B cell (primary cell): ENCODE measurements at regions not wholly inside any gene's neighbourhood (a gene's known extent, or its start where the extent isn't known, plus 50 kb on each side); places are given as distances from the start of the nearest gene placed in this dataset.

ENCODE experiments used
- ATAC-seq: fragments of 200-7000 bp; cut with Tn5 transposase; one replicate; pipeline ENCODE4 v1.10.0; 2021; ENCODE audit warnings: low read depth, mild to moderate bottlenecking, moderate number of reproducible peaks, moderate library complexity
- CTCF ChIA-PET: fragments of 350-600 bp; sonication (Branson Sonifier 250); formaldehyde crosslinking; loops from one replicate; lab custom pipeline; 2021; ENCODE audit warnings: antibody characterized with exemption, inconsistent platforms; lab: Charles Lee
- POLR2A ChIA-PET: fragments of 350-600 bp; sonication (Branson Sonifier 250); formaldehyde crosslinking; loops from one replicate; lab custom pipeline; 2021; ENCODE audit warnings: antibody characterized with exemption; lab: Charles Lee
- DNase-seq: peaks from one replicate; pipeline ENCODE4 v3.0.0; 2013
- H2AFZ ChIP-seq: 2 replicates; pipeline ENCODE4 v1.6.1; 2012; ENCODE audit warnings: mild to moderate bottlenecking, low read depth, low read length; ENCODE audit not compliant: insufficient read depth, poor library complexity, severe bottlenecking
- H3K27ac ChIP-seq, 2 donors: 1 replicate in 1 of 2; 2 replicates in 1 of 2; pipeline ENCODE4 v1.5.1; 2012 to 2013; ENCODE audit warnings: low read length in 2 of 2, mild to moderate bottlenecking in 2 of 2, moderate library complexity in 1 of 2
- H3K27me3 ChIP-seq, 4 experiments: fragments of 200-600 bp in 1 of 4; sonication (generic) in 1 of 4; replicated peaks in 1 of 4; 1 replicate in 2 of 4; 2 replicates in 2 of 4; pipeline versions ENCODE4 v1.6.1 to v1.7.0; 2013 to 2016; ENCODE audit warnings: low read length in 3 of 4, mild to moderate bottlenecking in 2 of 4, mixed read lengths in 1 of 4, moderate library complexity in 1 of 4; ENCODE audit not compliant: insufficient read depth in 4 of 4, control insufficient read depth in 3 of 4; ENCODE audit errors: control extremely low read depth in 1 of 4
- H3K36me3 ChIP-seq, 2 experiments: replicated peaks in 1 of 2; 1 replicate in 1 of 2; 2 replicates in 1 of 2; pipeline versions ENCODE4 v1.6.1 to v1.7.1; 2013; ENCODE audit warnings: low read length in 1 of 2; ENCODE audit not compliant: insufficient read depth in 2 of 2, control insufficient read depth in 1 of 2; ENCODE audit errors: control extremely low read depth in 1 of 2, extremely low read depth in 1 of 2
- H3K4me1 ChIP-seq, 2 donors: fragments of 200-600 bp in 1 of 2; sonication (generic) in 1 of 2; 1 replicate in 1 of 2; 2 replicates in 1 of 2; pipeline versions ENCODE4 v1.5.1 to v1.6.1; 2013 to 2017; ENCODE audit warnings: low read length in 2 of 2; ENCODE audit not compliant: control insufficient read depth in 2 of 2, insufficient read depth in 2 of 2
- H3K4me2 ChIP-seq: replicated peaks from 2 replicates; pipeline ENCODE3; 2012; ENCODE audit warnings: mild to moderate bottlenecking, low read depth, low read length; ENCODE audit not compliant: poor library complexity, severe bottlenecking
- H3K4me3 ChIP-seq, 5 experiments: fragments of 200-600 bp in 1 of 5; sonication (generic) in 1 of 5; 1 replicate in 3 of 5; 2 replicates in 2 of 5; pipeline versions ENCODE4 v1.5.1 to v1.7.0; 2011 to 2016; ENCODE audit warnings: low read length in 4 of 5, mild to moderate bottlenecking in 4 of 5, low read depth in 2 of 5, control low read depth in 1 of 5, moderate library complexity in 1 of 5; ENCODE audit not compliant: insufficient read depth in 1 of 5; ENCODE audit errors: control extremely low read depth in 1 of 5, extremely low read depth in 1 of 5
- H3K79me2 ChIP-seq: fragments of 200-600 bp; sonication (generic); one replicate; pipeline ENCODE4 v1.6.0; 2016; ENCODE audit warnings: low read length; ENCODE audit not compliant: control insufficient read depth, insufficient read depth
- H3K9ac ChIP-seq: fragments of 200-600 bp; sonication (generic); 2 replicates; pipeline ENCODE4 v1.6.1; 2017; ENCODE audit warnings: mild to moderate bottlenecking, low read length, moderate library complexity
- H3K9me3 ChIP-seq, 3 donors: one replicate each; pipeline versions ENCODE4 v1.6.1 to v1.7.1; 2013; ENCODE audit warnings: low read length in 2 of 3; ENCODE audit not compliant: control insufficient read depth in 2 of 3, insufficient read depth in 1 of 3; ENCODE audit errors: control extremely low read depth in 1 of 3
- H4K20me1 ChIP-seq: 2 replicates; pipeline ENCODE4 v1.6.0; 2012; ENCODE audit warnings: mild to moderate bottlenecking, low read length; ENCODE audit not compliant: insufficient read depth, control insufficient read depth, poor library complexity, severe bottlenecking
- H3K27ac Mint-ChIP-seq: one replicate; pipeline ENCODE4 v1.8.0; 2021; ENCODE audit warnings: mixed read lengths
- H3K27me3 Mint-ChIP-seq: one replicate; pipeline ENCODE4 v1.8.0; 2021; ENCODE audit warnings: mixed read lengths
- H3K4me1 Mint-ChIP-seq: one replicate; pipeline ENCODE4 v1.8.0; 2021; ENCODE audit warnings: mixed read lengths
- H3K4me3 Mint-ChIP-seq: one replicate; pipeline ENCODE4 v1.8.0; 2021; ENCODE audit warnings: mixed read lengths
- H3K9me3 Mint-ChIP-seq: one replicate; pipeline ENCODE4 v1.8.0; 2022; ENCODE audit warnings: mixed read lengths; ENCODE audit not compliant: insufficient read depth
- EZH2 ChIP-seq: IDR thresholded peaks from 2 replicates; pipeline ENCODE4 v1.6.1; 2012; ENCODE audit warnings: borderline replicate concordance, low read depth, mild to moderate bottlenecking, moderate library complexity, low read length; ENCODE audit not compliant: insufficient read depth, poor library complexity, severe bottlenecking
- WGBS: methylation state at CpG from one replicate; pipeline ENCODE4 v1.1.5; 2013; ENCODE audit warnings: missing lambda C conversion rate; ENCODE audit not compliant: insufficient coverage; 5-methylcytosine and 5-hydroxymethylcytosine counted together
- intact Hi-C: fragments of 100-400 bp; cut with micrococcal nuclease; formaldehyde crosslinking; loops from one replicate; pipeline ENCODE4 v1.10.0; 2022
- TF ChIP-seq, protein P1 (sequence below): fragments of 200-600 bp; IDR thresholded peaks from one replicate; pipeline ENCODE4 v1.8.0; 2022; ENCODE audit warnings: antibody characterized with exemption, mild to moderate bottlenecking

DNA sequence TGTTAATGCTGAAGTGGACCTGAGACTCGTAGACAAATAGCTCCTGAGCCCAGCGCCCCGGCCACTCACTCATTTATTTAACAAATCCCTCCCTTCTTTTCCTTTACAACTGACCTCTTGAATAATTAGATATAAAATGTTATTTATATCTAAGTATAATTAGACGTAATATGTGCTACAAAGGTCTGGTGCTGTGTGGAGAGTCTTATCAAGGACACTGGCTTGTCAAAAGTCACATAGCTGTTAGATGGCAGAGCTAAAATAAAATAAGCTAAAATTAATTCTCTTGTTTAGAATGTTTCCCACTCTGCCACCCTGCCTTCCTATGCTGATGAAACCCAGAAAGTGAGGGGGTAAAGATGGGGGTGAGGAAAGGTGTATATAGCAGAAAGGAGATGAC lies 73.0 kb upstream of the FAM216B start:
- H3K79me2 ChIP-seq: no peaks in the 10 kb centered on the region
- H3K36me3 ChIP-seq: no peaks in the 10 kb centered on the region
- H3K4me1 ChIP-seq: no peaks in the 10 kb centered on the region
- no peak for TF ChIP-seq EZH2
- TF ChIP-seq, protein P1, sequence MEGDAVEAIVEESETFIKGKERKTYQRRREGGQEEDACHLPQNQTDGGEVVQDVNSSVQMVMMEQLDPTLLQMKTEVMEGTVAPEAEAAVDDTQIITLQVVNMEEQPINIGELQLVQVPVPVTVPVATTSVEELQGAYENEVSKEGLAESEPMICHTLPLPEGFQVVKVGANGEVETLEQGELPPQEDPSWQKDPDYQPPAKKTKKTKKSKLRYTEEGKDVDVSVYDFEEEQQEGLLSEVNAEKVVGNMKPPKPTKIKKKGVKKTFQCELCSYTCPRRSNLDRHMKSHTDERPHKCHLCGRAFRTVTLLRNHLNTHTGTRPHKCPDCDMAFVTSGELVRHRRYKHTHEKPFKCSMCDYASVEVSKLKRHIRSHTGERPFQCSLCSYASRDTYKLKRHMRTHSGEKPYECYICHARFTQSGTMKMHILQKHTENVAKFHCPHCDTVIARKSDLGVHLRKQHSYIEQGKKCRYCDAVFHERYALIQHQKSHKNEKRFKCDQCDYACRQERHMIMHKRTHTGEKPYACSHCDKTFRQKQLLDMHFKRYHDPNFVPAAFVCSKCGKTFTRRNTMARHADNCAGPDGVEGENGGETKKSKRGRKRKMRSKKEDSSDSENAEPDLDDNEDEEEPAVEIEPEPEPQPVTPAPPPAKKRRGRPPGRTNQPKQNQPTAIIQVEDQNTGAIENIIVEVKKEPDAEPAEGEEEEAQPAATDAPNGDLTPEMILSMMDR: no peak
- H2AFZ ChIP-seq: no peak overlapping the region
- H3K9me3 ChIP-seq: no peaks in the 10 kb centered on the region
- Mint-ChIP-seq H3K4me1 (no peaks in the 10 kb centered on the region), H3K4me3 (no peak overlapping the region), H3K9me3 (no peaks in the 10 kb centered on the region), H3K27ac (no peak overlapping the region), H3K27me3 (peaks cover 22% of the 10 kb centered on the region)
- WGBS: no CpG with 5 or more reads among the region's 4 CpGs
- no peak overlapping the region for H3K27ac ChIP-seq
- H3K27me3 ChIP-seq: no peaks in the 10 kb centered on the region
- ChIA-PET POLR2A (no interaction called here), CTCF (interaction anchor here (1.2 kb wide), 1 partner anchor 11 kb away, joined by 3 read pairs; no protein-coding TSS in a partner anchor)
- H3K9ac ChIP-seq: no peak overlapping the region
- DNase-seq (no peak), ATAC-seq (no peak)
- H3K4me3 ChIP-seq: no peak overlapping the region
- H4K20me1 ChIP-seq: no peaks in the 10 kb centered on the region
- intact Hi-C loops: no loop called here
- H3K4me2 ChIP-seq: no peak overlapping the region

DNA sequence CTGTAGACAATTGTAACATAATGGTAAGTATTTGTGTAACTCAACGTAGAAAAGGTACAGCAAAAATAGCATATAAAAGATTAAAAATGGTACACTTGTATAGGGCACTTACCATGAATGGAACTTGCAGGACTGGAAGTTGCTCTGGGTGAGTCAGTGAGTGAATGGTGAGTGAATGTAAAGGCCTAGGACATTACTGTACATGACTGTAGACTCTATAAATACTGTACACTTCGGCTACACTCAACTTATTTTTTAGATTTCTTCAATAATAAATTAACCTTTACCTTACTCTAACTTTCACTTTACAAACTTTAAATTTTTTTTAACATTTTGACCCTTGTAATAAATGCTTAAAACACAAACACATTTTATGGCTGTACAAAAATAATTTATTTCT lies 72.1 kb upstream of the FAM216B start:
- intact Hi-C loops: no loop called here

More for the DNA sequence above, 72.1 kb upstream of the FAM216B start:
- no peak overlapping the region for H3K27ac Mint-ChIP-seq
- H3K36me3 ChIP-seq: no peaks in the 10 kb centered on the region
- CTCF ChIA-PET: interaction anchor here (1.2 kb wide), 1 partner anchor 10 kb away, joined by 3 read pairs; no protein-coding TSS in a partner anchor
- no peak overlapping the region for H3K4me3 ChIP-seq
- no peaks in the 10 kb centered on the region for H3K4me1 ChIP-seq
- POLR2A ChIA-PET: no interaction called here
- no peak for DNase-seq
- no peak overlapping the region for H3K4me2 ChIP-seq
- no peak overlapping the region for H3K27ac ChIP-seq
- TF ChIP-seq, protein P1: no peak
- no peaks in the 10 kb centered on the region for H3K9me3 Mint-ChIP-seq
- H3K4me1 Mint-ChIP-seq: no peaks in the 10 kb centered on the region
- H3K79me2 ChIP-seq: no peaks in the 10 kb centered on the region
- ATAC-seq: no peak
- H4K20me1 ChIP-seq: no peaks in the 10 kb centered on the region
- no peaks in the 10 kb centered on the region for H3K27me3 ChIP-seq
- H3K9me3 ChIP-seq: no peaks in the 10 kb centered on the region
- no peak overlapping the region for H3K4me3 Mint-ChIP-seq
- H3K27me3 Mint-ChIP-seq: peaks cover 19% of the 10 kb centered on the region
- 100% methylated on average over 1 of the region's 2 CpGs for WGBS
- H3K9ac ChIP-seq: no peak overlapping the region
- no peak overlapping the region for H2AFZ ChIP-seq
